Activated T-helper 1 cell treated with Interleukin-2 at 50 U/mL for 16 hours (primary cell): ENCODE measurements at regions not wholly inside any gene's neighbourhood (a gene's known extent, or its start where the extent isn't known, plus 50 kb on each side); places are given as distances from the start of the nearest gene placed in this dataset.
"Not testable (repeated sequence)": the region's sequence is repeated elsewhere in the genome, so short reads cannot be mapped to it uniquely, and the experiment has no call there.

ENCODE experiments used
- DNase-seq: peaks from one replicate; pipeline ENCODE4 v3.0.0-alpha.2; 2020; ENCODE audit warnings: low read depth

DNA sequence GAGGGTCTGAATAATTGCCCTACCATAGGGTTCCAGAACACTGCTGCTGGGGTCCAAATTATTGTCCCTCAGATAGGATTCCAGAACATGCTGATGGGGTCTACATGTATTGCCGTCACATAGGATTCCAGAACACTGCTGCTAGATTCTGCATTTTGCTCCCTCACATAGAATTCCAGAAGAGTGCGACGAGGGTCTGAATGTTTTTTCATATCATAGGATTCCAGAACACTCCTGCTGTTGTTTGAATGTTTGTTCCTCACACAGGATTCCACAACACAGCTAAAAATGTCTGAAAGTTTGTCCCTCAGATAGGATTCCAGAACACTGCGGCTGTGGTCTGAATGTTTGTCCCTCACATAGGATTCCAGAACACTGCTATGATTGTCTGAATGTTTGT, 198.1 kb downstream of the FOXD4L6 start:
- DNase-seq = not testable (repeated sequence)

DNA sequence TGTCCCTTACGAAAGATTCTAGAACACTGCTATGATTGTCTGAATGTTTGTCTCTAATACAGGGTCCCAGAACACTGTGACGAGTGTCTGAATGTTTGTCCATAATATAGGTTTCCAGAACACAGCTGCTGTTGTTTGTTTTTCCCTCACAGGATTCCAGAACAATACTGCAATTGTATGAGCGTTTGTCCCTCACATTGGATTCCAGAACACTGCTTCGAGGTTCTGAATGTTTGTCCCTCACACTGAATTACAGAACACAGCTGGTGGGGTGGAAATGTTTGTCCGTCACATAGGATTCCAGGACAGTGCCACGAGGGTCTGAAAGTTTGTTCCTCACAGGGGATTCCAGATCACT, 199.0 kb downstream of the FOXD4L6 start:
- DNase-seq = not testable (repeated sequence)

DNA sequence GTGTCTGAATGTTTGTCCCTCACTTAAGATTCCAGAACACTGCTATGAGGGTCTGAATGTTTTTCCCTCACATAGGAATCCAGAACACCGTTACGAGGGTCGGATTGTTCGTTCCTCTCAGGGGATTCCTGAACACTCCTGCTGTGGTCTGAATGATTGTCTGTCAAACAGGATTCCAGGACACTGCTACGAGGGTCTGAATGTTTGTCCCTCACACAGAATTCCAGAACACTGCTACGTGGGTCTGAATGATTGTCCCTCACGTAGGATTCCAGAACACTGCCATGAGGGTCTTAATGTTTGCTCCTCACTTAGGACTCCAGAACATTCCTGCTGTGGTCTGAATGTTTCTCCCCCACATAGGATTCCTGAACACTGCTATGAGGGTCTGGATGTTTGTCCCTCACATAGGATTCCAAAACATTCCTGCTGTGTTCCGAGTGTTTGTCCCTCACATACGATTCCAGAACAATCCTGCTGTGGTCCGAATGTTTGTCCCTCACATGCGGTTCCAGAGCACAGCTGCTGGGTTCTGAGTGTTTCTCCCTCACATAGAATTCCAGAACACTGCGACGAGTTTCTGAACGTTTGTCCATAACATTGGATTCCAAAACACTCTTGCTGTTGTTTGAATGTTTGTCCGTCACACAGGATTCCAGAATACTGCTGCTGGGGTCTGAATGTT, 199.5 kb downstream of the FOXD4L6 start:
- no peak for DNase-seq

DNA sequence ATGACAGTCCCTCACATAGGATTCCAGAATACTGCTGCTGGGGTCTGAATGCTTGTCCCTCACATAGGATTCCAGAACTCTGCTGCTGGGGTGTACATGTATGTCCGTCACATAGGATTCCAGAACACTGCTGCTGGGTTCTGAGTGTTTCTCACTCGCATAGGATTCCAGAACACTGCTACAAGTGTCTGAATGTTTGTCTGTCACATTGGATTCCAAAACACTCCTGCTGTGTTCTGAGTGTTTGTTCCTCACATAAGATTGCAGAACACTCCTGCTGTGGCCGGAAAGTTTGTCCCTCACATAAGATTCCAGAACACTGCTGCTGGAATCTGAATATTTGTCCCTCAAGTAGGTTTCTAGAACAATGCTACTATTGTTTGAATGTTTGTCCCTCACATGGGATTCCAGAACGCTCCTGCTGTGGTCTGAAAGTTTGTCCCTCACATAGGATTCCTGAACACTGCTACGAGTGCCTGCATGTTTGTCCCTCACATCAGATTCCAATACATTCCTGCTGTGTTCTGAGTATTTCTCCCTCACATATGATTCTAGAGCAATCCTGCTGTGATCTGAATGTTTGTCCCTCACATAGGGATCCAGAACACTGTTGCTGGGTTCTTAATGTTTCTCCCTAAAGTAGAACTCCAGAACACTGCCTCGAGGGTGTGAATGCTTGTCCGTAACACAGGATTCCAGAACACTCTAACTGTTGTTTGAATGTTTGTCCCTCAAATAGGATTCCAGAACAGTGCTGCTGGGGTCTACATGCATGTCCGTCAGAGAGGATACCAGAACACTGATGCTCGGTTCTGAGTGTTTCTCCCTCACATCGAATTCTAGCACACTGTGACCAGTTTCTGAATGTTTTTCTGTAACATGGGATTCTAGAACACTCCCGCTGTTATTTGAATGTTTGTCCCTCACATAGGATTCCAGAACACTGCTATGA, 200.4 kb downstream of the FOXD4L6 start:
- DNase-seq = no peak

DNA sequence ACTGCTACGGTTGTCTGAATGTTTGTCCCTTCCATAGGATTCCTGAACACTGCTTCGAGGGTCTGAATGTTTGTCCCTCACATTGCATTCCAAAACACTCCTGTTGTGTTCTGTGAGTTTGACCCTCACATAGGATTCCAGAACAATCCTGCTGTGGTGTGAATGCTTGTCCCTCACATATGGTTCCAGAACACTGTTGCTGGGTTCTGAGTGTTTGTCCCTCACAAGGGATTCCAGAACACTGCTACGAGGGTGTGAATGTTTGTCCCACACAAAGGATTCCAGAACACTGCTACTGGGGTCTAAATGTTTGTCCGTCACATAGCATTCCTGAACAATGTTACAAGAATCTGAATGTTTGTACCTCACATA, 201.2 kb downstream of the FOXD4L6 start:
- no peak for DNase-seq

DNA sequence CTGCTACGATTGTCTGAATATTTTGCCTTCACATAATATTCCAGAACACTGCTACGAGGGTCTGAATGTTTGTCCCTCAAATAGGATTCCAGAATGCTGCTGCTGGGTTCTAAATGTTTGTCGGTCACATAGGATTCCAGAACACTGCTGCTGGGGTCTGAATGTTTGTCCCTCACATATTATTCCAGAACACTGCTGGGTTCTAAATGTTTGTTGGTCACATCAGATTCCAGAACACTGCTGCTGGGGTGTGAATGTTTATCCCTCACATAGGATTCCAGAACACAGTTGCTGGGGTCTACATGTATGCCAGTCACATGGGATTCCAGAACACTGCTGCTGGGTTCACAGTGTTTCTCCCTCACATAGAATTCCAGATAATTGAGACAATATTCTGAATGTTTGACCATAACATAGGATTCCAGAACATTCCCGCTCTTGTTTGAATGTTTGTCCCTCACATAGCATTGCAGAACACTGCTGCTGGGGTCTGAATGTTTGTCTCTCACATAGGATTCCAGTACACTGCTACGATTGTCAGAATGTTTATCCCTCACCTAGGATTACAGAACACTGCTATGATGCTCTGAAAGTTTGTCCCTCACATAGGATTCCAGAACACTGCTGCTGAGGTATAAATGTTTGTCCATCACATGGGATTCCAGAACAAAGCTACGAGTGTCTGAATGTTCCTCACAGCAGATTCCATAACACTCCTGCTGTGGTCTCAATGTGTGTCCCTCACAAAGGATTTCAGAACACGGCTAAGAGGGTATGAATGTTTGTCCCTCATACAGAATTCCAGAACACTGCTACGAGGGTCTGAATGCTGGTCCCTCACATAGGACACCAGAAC, 201.8 kb downstream of the FOXD4L6 start:
- DNase-seq = no peak

DNA sequence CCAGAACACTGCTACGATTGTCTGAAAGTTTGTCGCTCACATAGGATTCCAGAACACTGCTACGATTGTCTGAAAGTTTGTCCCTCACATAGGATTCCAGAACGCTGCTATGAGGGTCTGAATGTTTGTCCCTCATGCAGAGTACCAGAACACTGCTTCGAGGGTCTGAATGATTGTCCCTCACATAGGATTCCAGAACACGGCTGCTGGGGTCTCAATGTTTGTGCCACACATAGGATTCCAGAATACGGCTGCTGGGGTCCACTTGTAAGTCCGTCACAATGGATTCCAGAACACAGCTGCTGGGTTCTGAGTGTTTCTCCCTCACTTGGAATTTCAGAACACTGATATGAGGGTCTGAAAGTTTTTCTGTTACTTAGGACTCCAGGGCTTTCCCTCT, 203.3 kb downstream of the FOXD4L6 start:
- no peak for DNase-seq

DNA sequence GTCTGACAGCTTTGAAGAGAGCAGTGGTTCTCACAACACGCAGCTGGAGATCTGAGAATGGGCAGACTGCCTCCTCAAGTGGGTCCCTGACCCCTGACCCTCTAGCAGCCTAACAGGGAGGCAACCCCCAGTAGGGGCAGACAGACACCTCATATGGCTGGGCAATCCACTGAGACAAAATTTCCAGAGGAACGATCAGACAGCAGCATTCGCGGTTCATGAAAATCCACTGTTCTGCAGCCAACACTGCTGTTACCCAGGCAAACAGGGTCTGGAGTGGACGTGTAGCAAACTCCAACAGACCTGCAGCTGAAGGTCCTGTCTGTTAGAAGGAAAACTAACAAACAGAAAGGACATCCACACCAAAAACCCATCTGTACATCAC, 212.1 kb downstream of the FOXD4L6 start:
- DNase-seq = not testable (repeated sequence)

DNA sequence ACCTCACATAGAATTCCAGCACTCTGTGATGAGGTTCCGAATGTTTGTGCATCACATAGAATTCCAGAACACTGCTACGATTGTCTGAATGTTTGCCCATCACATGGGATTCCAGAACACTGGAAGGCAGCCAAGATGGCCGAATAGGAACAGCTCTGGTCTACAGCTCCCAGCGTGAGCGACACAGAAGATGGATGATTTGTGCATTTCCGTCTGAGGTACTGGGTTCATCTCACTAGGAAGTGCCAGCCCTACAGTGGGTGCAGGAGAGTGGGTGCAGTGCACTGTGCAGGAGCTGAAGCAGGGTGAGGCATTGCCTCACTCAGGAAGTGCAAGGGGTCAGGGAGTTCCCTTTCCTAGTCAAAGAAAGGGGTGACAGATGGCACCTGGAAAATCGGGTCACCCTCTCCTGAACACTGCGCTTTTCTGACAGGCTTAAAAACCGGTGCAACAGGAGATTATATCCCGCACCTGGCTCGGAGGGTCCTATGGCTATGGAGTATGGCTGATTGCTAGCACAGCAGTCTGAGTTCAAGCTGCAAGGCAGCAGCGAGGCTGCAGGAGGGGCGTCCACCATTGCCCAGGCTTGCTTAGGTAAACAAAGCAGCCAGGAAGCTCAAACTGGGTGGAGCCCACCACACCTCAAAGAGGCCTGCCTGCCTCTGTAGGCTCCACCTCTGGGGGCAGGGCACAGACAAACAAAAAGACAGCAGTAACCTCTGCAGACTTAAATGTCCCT, 212.7 kb downstream of the FOXD4L6 start:
- not testable (repeated sequence) for DNase-seq

DNA sequence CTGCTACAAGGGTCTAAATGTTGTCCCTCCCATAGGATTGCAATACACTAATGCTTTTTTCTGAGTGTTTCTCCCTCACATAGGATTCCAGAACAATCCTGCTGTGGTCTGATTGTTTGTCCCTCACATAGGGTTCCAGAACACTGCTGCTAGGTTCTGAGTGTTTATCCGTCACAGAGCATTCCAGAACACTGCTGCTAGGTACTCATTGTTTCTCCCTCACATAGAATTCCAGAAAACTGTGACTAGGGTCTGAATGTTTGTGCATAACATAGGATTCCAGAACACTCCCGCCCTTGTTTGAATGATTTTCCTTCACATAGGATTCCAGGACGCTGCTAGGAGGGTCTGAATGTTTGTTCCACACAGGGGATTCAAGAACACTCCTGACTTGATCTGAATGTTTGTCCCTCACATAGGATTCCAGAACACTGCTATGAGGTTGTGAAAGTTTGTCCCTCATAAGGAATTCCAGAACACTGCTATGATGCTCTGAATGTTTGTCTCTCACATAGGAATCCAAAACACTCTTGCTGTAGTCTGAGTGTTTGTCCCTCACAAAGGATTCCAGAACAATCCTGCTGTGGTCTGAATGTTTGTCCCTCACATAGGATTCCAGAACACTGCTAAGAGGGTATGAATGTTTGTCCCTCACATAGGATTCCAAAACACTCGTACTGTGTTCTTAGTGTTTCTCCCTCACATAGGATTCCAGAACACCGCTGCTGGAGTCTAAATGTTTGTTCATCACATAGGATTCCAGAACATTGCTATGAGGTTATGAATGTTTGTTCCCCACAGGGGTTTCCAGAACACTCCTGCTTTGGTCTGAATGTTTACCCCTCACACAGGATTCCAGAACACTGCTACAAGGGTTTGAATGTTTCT, 213.5 kb downstream of the FOXD4L6 start:
- DNase-seq = no peak

DNA sequence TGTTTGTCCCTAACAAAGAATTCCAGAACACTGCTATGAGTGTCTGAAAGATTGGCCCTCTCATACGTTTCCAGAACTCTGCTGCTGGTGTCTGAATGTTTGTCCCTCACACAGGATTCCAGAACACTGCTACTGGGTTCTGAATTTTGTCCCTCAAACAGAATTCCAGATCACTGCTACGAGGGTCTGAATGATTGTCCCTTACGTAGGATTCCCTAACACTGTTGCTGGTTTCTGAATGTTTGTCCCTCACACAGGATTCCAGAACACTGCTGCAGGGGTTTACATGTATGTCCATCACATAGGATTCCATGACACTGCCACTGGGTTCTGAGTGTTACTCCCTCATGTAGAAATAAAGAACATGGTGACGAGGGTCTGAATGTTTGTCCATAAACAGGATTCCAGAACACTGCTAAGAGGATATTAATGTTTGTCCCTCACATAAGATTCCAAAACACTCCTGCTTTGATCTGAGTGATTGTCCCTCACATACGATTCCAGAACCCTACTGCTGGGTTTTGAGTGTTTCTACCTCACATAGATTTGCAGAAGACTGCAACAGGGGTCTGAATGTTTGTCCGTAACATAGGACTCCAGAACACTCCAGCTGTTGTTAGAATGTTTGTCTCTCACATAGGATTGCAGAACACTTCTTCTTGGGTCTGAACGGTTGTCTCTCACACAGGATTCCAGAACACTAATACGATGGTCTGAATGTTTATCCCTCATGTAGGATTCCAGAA, 214.4 kb downstream of the FOXD4L6 start:
- no peak for DNase-seq

DNA sequence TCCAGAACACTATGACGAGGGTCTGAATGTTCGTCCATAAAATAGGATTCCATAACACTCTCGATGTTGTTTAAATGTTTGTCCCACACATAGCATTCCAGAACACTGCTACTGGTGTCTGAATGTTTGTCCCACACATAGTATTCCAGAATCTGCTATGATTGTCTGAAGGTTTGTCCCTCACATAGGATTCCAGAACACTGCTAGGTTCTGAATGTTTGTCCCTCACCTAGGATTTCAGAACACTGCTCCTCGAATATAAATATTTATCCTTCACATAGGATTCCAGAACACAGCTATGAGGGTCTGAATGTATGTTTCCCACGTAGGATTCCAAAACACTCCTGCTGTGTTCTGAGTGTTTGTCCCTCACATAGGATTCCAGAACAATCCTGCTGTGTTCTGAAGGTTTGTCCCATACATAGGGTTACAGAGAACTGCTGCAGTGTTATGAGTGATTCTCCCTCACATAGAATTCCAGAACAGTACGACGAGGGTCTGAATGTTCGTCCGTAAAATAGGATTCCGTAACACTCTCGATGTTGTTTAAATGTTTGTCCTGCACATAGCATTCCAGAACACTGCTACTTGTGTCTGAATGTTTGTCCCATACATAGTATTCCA, 215.3 kb downstream of the FOXD4L6 start:
- DNase-seq = no peak

DNA sequence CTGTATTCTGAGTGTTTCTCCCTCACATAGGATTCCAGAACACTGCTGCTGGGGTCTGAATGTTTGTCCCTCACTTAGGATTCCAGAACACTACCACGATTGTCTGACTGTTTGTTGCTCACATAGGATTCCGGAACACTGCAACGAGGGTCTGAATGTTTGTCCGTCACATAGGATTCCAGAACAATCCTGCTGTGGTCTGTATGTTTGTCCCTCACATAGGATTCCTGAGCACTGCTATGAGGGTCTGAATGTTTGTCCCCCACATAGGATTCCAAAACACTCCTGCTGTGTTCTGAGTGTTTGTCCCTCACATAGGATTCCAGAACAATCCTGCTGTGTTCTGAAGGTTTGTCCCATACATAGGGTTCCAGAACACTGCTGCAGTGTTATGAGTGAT, 215.8 kb downstream of the FOXD4L6 start:
- not testable (repeated sequence) for DNase-seq

DNA sequence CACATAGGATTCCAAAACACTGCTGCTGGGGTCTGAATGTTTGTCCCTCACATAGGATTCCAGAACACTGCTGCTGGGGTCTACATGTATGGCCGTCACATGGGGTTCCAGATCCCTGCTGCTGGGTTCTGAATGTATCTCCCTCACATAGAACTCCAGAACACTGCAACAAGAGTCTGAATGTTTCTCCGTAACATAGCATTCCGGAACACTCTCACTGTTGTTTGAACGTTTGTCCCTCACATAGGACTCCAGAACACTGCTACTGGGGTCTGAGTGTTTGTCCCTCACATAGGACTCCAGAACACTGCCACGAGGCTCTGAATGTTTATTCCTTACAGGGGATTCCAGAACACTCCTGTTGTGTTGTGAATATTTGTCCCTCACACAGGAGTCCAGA, 216.8 kb downstream of the FOXD4L6 start:
- DNase-seq = no peak

DNA sequence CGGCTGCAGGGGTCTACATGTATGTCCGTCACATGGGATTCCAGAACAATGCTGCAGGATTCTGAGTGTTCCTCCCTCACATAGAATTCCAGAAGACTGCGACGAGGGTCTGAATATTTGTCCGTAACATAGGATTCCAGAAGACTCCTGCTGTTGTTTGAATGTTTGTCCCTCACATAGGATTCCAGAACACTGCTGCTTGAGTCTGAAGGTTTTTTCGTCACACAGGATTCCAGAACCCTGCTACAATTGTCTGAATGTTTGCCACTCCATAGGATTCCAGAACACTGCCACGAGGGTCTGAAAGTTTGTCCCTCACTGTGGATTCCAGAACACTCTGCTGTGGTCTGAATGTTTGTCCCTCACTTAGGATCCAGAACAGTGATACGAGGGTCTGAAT, 217.5 kb downstream of the FOXD4L6 start:
- not testable (repeated sequence) for DNase-seq

DNA sequence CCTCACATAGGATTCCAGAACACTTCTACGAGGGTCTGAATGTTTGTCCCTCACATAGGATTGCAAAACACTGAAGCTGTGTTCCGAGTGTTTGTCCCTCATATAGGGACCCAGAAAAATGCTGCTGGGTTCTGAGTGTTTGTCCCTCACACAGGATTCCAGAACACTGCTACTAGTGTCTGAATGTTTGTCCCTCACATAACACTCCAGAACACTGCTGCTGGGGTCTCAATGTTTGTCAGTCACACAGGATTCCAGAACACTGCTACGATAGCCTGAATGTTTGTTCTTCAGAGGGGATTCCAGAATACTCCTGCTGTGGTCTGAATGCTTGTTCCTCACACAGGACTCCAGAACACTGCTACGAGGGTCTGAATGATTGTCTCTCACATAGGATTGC, 218.7 kb downstream of the FOXD4L6 start:
- DNase-seq = no peak

DNA sequence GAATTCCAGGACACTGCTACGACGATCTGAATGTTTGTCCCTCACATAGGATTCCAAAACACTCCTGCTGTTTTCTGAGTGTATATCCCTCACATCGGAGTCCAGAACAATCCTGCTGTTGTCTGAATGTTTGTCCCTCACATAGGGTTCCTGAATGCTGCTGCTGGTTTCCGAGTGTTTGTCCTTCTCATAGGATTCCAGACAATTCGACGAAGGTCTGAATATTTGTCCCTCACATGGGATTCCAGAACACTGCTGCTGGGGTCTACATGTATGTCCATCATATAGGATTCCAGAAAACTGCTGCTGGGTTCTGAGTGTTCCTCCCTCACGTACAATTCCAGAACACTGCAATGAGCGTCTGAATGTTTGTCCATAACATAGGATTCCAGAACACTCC, 219.4 kb downstream of the FOXD4L6 start:
- DNase-seq = not testable (repeated sequence)

DNA sequence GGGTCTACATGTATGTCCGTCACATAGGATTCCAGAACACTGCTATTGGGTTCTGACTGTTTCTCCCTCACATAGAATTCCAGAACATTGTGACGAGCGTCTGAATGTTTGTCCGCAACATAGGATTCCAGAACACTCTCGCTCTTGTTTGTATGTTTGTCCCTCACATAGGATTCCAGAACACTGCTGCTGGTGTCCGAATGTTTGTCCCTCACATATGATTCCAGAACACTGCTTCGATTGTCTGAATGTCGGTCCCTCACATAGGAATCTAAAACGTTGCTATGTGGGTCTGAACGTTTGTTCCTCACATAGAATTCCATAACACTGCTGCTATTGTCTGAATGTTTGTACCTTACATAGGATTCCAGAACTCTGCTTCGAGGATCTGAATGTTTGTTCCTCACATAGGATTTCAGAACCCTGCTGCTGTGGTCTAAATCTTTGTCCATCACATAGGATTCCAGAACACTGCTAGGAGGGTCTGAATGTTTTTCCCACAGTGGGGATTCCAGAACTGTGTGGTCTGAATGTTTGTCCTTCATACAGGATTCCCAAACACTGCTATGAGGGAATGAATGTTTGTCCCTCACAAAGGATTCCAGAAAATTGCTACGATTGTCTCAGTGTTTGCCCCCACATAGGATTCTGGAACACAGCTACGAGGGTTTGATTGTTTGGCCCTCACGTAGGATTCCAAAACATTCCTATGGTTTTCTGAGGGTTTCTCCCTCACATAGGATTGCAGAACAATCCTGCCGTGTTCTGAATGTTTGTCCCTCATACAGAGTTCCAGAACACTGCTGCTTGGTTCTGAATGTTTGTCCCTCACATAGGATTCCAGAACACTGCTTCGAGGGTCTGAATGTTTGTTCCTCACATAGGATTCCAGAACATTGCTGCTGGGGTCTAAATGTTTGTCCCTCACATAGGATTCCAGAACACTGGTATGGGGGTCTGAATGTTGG, 220.5 kb downstream of the FOXD4L6 start:
- DNase-seq = no peak
